DOHH2 (cell line): ENCODE measurements at regions not wholly inside any gene's neighbourhood (a gene's known extent, or its start where the extent isn't known, plus 50 kb on each side); places are given as distances from the start of the nearest gene placed in this dataset.

Experiments used
- CTCF ChIP-seq: fragments of 200-600 bp; sonication (generic); IDR thresholded peaks from one replicate; pipeline ENCODE4 v1.5.1; 2014; ENCODE audit warnings: antibody characterized with exemption, mild to moderate bottlenecking, low read depth, low read length; ENCODE audit not compliant: poor library complexity, severe bottlenecking
- EZH2phosphoT487 ChIP-seq: fragments of 200-600 bp; sonication (generic); IDR thresholded peaks from 2 replicates; pipeline ENCODE4 v1.6.1; 2017; ENCODE audit warnings: borderline replicate concordance, mild to moderate bottlenecking, antibody characterized with exemption, low read length, moderate library complexity, mixed read lengths

GRCh38 chr11:16615480-16615879 is 123.0 kb upstream of the C11orf58 start:
- TF ChIP-seq CTCF (no peak), EZH2phosphoT487 (no peak)
